GM12878 (cell line): ENCODE measurements at regions not wholly inside any gene's neighbourhood (a gene's known extent, or its start where the extent isn't known, plus 50 kb on each side); places are given as distances from the start of the nearest gene placed in this dataset.

ENCODE experiments used
- ATAC-seq: fragments of 200-7000 bp; cut with Tn5 transposase; 3 replicates; pipeline ENCODE4 v1.9.1; 2020; ENCODE audit warnings: mild to moderate bottlenecking, moderate library complexity
- BruUV-seq: library from RNA; stranded (reverse); fragments of 400-500 nt; replicated peaks from 2 replicates; lab custom pipeline; 2021; lab: Mats Ljungman, UMichigan
- CTCF ChIA-PET: fragments of 300-600 bp; sonication (Branson Sonifier 250); formaldehyde crosslinking; extraction: SDS; loops from one replicate; lab custom pipeline; 2021; ENCODE audit warnings: inconsistent platforms; lab: Yijun Ruan, JAX
- POLR2A ChIA-PET: fragments of 350-600 bp; formaldehyde crosslinking; extraction: SDS; loops from one replicate; lab custom pipeline; 2021; ENCODE audit warnings: inconsistent platforms; lab: Charles Lee
- RAD21 ChIA-PET: fragments of 300-600 bp; sonication (Branson Sonifier 250); formaldehyde crosslinking; loops from one replicate; lab custom pipeline; 2023; ENCODE audit warnings: antibody characterized with exemption; ENCODE audit not compliant: unreplicated experiment; lab: Charles Lee
- SMC1A ChIA-PET: fragments of 300-600 bp; sonication (Branson Sonifier 250); formaldehyde crosslinking; loops from one replicate; lab custom pipeline; 2023; ENCODE audit not compliant: unreplicated experiment, uncharacterized antibody; lab: Charles Lee
- DNase-seq: peaks from one replicate; pipeline ENCODE4 v3.0.0-alpha.2; 2011; ENCODE audit warnings: low read depth, low spot score
- FAIRE-seq: peaks from 3 replicates; lab custom pipeline; 2011; peaks lifted over from hg19 to GRCh38; lab: Jason Lieb, UNC
- H2AFZ ChIP-seq: 2 replicates; pipeline ENCODE4 v1.6.0; 2011; ENCODE audit warnings: low read depth, low read length, control low read depth; ENCODE audit not compliant: control insufficient read depth
- H3K27ac ChIP-seq: 2 replicates; pipeline ENCODE4 v1.5.1; 2011; ENCODE audit warnings: control low read depth; ENCODE audit not compliant: control insufficient read depth, insufficient read depth
- H3K27me3 ChIP-seq, 2 experiments: replicated peaks in 1 of 2; 2 replicates each; pipeline versions ENCODE4 v1.6.0 to v1.6.1; 2011; ENCODE audit warnings: low read length in 1 of 2; ENCODE audit not compliant: control insufficient read depth in 2 of 2, insufficient read depth in 2 of 2
- H3K36me3 ChIP-seq, 2 experiments: 2 replicates each; pipeline ENCODE4 v1.5.1; 2011; ENCODE audit warnings: low read length in 1 of 2; ENCODE audit not compliant: control insufficient read depth in 2 of 2, insufficient read depth in 2 of 2
- H3K4me1 ChIP-seq: 2 replicates; pipeline ENCODE4 v1.6.1; 2011; ENCODE audit warnings: mild to moderate bottlenecking, low read length, moderate library complexity, mixed read lengths; ENCODE audit not compliant: control insufficient read depth, insufficient read depth
- H3K4me2 ChIP-seq: 2 replicates; pipeline ENCODE4 v1.6.0; 2011; ENCODE audit warnings: control low read depth; ENCODE audit not compliant: control insufficient read depth, insufficient read depth
- H3K4me3 ChIP-seq: fragments of 200-600 bp; sonication (generic); 2 replicates; pipeline ENCODE4 v1.5.1; 2016
- H3K79me2 ChIP-seq: 2 replicates; pipeline ENCODE4 v1.6.0; 2011; ENCODE audit warnings: low read length; ENCODE audit not compliant: control insufficient read depth, insufficient read depth
- H3K9ac ChIP-seq: 2 replicates; pipeline ENCODE4 v1.8.0; 2011; ENCODE audit warnings: low read length, control low read depth, mixed read lengths; ENCODE audit not compliant: control insufficient read depth, insufficient read depth
- H3K9me3 ChIP-seq: replicated peaks from 3 replicates; pipeline ENCODE4 v1.5.1; 2011; ENCODE audit warnings: mild to moderate bottlenecking, low read length; ENCODE audit not compliant: control insufficient read depth, insufficient read depth
- H4K20me1 ChIP-seq: 2 replicates; pipeline ENCODE4 v1.6.0; 2011; ENCODE audit not compliant: control insufficient read depth, insufficient read depth
- CHD4 ChIP-seq: fragments of 200-600 bp; sonication (generic); IDR thresholded peaks from 2 replicates; pipeline ENCODE4 v1.6.1; 2016; ENCODE audit warnings: mild to moderate bottlenecking
- CREM ChIP-seq: IDR thresholded peaks from 2 replicates; pipeline ENCODE4 v1.6.1; 2014; ENCODE audit warnings: antibody characterized with exemption, low read depth
- RUNX3 ChIP-seq: IDR thresholded peaks from 2 replicates; pipeline ENCODE4 v1.6.1; 2012; ENCODE audit warnings: low read length, inconsistent platforms
- USF1 ChIP-seq: IDR thresholded peaks from 2 replicates; pipeline ENCODE4 v1.6.1; 2011; ENCODE audit warnings: borderline replicate concordance, low read depth, mild to moderate bottlenecking, moderate library complexity, mixed read lengths, low read length; ENCODE audit not compliant: insufficient read depth; ENCODE audit errors: extremely low read length
- WGBS: methylation state at CpG from one replicate; pipeline ENCODE4 v1.1.6; 2016; ENCODE audit warnings: low lambda C conversion rate; ENCODE audit not compliant: insufficient replicate concordance, insufficient coverage; ENCODE audit errors: missing lambda C conversion rate; 5-methylcytosine and 5-hydroxymethylcytosine counted together
- in situ Hi-C: fragments of 300-500 bp; cut with MboI; formaldehyde crosslinking; loops from 9 replicates; pipeline ENCODE4 v1.14.3; 2018; ENCODE audit warnings: mixed read lengths
- intact Hi-C: fragments of 100-400 bp; cut with micrococcal nuclease; formaldehyde crosslinking; loops from one replicate; pipeline ENCODE4 v1.14.2; 2022; ENCODE audit not compliant: unreplicated experiment

- Histone ChIP-seq H3K27me3 (peaks cover 0 to 3% of the 10 kb centered on the region in 2 experiments; a peak in 2 of 4 replicates), H3K27ac (no peak overlapping the region), H2AFZ (no peak overlapping the region), H3K79me2 (no peaks in the 10 kb centered on the region), H3K9ac (no peak overlapping the region), H4K20me1 (no peaks in the 10 kb centered on the region; the same call in 1 of the 2 replicates), H3K36me3 (no peaks in the 10 kb centered on the region), H3K4me3 (no peak overlapping the region), H3K4me1 (no peaks in the 10 kb centered on the region), H3K4me2 (no peak overlapping the region), H3K9me3 (no peaks in the 10 kb centered on the region)
- BruUV-seq = no TSS peak
- 97% methylated on average over 2 of the region's 2 CpGs for WGBS
- RAD21 ChIA-PET = no interaction called here
- TF ChIP-seq CHD4 = no peak
- DNase-seq (no peak), ATAC-seq (no peak), FAIRE-seq (no peak)
- POLR2A ChIA-PET = no interaction called here
- in situ Hi-C loops = no loop called here
- intact Hi-C loops = no loop called here
- CTCF ChIA-PET = no interaction called here
- SMC1A ChIA-PET = no interaction called here
Observed at GRCh38 chr1:228972576-228972975, 237.3 kb downstream of the RHOU start.

GRCh38 chr1:228974273-228974672, 239.0 kb downstream of the RHOU start:
- in situ Hi-C loops (no loop called here), intact Hi-C loops (no loop called here)
- Histone ChIP-seq H3K4me1 (no peaks in the 10 kb centered on the region), H3K9ac (no peak overlapping the region), H3K9me3 (no peaks in the 10 kb centered on the region), H3K79me2 (no peaks in the 10 kb centered on the region), H4K20me1 (no peaks in the 10 kb centered on the region; the same call in 1 of the 2 replicates), H3K4me3 (no peak overlapping the region), H3K4me2 (no peak overlapping the region), H3K27me3 (peaks cover 0 to 6% of the 10 kb centered on the region in 2 experiments; a peak in 3 of 4 replicates), H3K36me3 (no peaks in the 10 kb centered on the region), H2AFZ (no peak overlapping the region), H3K27ac (no peak overlapping the region)
- ChIA-PET POLR2A (no interaction called here), SMC1A (interaction anchor here (0.8 kb wide), 1 partner anchor 305 kb away, joined by 3 read pairs; no protein-coding TSS in a partner anchor), CTCF (no interaction called here), RAD21 (no interaction called here)
- TF ChIP-seq RUNX3 = no peak
- no peak for TF ChIP-seq CREM
- TF ChIP-seq USF1 = no peak
- no TSS peak for BruUV-seq
- FAIRE-seq (no peak), DNase-seq (no peak), ATAC-seq (no peak)
- WGBS = 48% methylated on average over 7 of the region's 7 CpGs
